Endothelial cell of umbilical vein (primary cell): ENCODE measurements at regions not wholly inside any gene's neighbourhood (a gene's known extent, or its start where the extent isn't known, plus 50 kb on each side); places are given as distances from the start of the nearest gene placed in this dataset.

Source experiments
- CTCF ChIP-seq, 2 donors: IDR thresholded peaks; 1 replicate in 1 of 2; 2 replicates in 1 of 2; pipeline ENCODE4 v1.5.1; 2011; ENCODE audit warnings: low read length in 2 of 2, mild to moderate bottlenecking in 2 of 2, moderate library complexity in 2 of 2, control low read depth in 1 of 2, inconsistent platforms in 1 of 2, low read depth in 1 of 2; ENCODE audit not compliant: insufficient read depth in 1 of 2; ENCODE audit errors: extremely low read depth in 1 of 2
- EZH2 ChIP-seq: IDR thresholded peaks from 2 replicates; pipeline ENCODE4 v1.6.1; 2012; ENCODE audit warnings: borderline replicate concordance, low read depth, mild to moderate bottlenecking, moderate library complexity, low read length, inconsistent platforms; ENCODE audit not compliant: severe bottlenecking
- JUN ChIP-seq: IDR thresholded peaks from 2 replicates; pipeline ENCODE4 v1.6.1; 2011; ENCODE audit warnings: borderline replicate concordance, low read depth; ENCODE audit not compliant: insufficient read length, insufficient read depth
- MAX ChIP-seq: IDR thresholded peaks from 2 replicates; pipeline ENCODE4 v1.6.1; 2011; ENCODE audit not compliant: insufficient read depth, insufficient read length
- POLR2A ChIP-seq: IDR thresholded peaks from 2 replicates; pipeline ENCODE4 v1.6.1; 2012; ENCODE audit warnings: low read depth, mild to moderate bottlenecking, control low read depth, low read length

GRCh38 chr10:121411004-121411403, 187.2 kb downstream of the FGFR2 start:
- TF ChIP-seq CTCF (IDR thresholded peaks at IDR 0.05; ENCODE audit: extremely low read depth in 1 of 2, insufficient read depth in 1 of 2, low read depth in 1 of 2, low read length in 2 of 2) (no peak), POLR2A (no peak), MAX (no peak), EZH2 (no peak), JUN (no peak)
